ENCODE measurements at regions not wholly inside any gene's neighbourhood (a gene's known extent, or its start where the extent isn't known, plus 50 kb on each side); places are given as distances from the start of the nearest gene placed in this dataset.

DNA sequence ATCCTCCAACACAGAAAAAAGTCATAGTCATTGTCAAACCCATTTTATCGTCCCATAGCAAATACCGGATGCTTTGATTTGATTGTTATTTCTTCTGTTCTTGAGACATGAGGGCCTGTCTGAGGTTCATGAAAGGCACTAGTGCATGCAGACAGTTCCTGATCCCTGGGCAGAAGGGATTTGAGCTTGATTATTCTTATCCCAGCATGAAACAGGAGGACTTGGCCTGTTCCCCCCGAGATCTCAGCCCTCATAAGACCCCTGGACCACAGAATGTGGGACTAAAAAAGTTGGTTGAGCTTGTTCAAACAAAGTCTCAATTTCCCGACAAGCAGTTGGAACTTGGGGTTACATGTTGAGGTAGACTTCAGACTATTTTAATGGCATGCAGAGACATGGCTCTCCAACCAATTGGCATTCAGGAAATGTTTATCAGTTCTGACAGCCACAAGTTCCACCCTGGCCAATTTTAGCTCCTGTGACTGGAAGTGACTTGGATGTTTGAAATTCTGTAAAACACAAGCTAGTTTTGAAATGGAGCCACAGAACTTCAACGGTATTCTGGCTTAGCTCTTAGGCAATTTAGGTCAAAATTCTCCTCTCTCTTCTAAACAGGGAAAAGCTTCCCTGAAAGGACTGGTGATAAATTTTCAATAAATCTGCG lies 366.9 kb upstream of the SLC14A2 start:
- Histone ChIP-seq H3K4me2 (ENCODE audit: low read depth, low read length) (no peak overlapping the region), H3K27ac (ENCODE audit: extremely low read length, insufficient read depth, low read length) (no peak overlapping the region), H2AFZ (ENCODE audit: low read length) (no peak overlapping the region), H3K27me3 (ENCODE audit: control insufficient read depth in 1 of 2, insufficient read depth in 2 of 2, low read length in 2 of 2) (no peaks in the 10 kb centered on the region), H3K4me3 (replicated peaks in 1 of 3; ENCODE audit: insufficient read depth in 1 of 3, low read depth in 2 of 3, low read length in 3 of 3) (no peak overlapping the region), H3K4me1 (ENCODE audit: insufficient read depth, low read length) (no peaks in the 10 kb centered on the region), H3K79me2 (ENCODE audit: insufficient read depth, low read length) (no peaks in the 10 kb centered on the region), H3K9me3 (ENCODE audit: low read length) (no peaks in the 10 kb centered on the region), H4K20me1 (ENCODE audit: insufficient read depth, low read length) (no peaks in the 10 kb centered on the region), H3K36me3 (replicated peaks in 1 of 2; ENCODE audit: control insufficient read depth in 1 of 2, insufficient read depth in 2 of 2, low read length in 2 of 2) (no peaks in the 10 kb centered on the region), H3K9ac (ENCODE audit: insufficient read depth, low read depth, low read length) (no peak overlapping the region)
- no TSS peak for BruUV-seq (replicated peaks)
- no peak for ATAC-seq
- ChIA-PET POLR2A (no interaction called here), CTCF (ENCODE audit: low intra/inter-chr PET ratio, low total read pairs) (no interaction called here)
- WGBS (ENCODE audit: low lambda C conversion rate): 29% methylated on average over 6 of the region's 6 CpGs
- TF ChIP-seq ZNF670 (CRISPR knock-in tag; IDR thresholded peaks at IDR 0.05; ENCODE audit: borderline replicate concordance) (no peak), ZNF839 (CRISPR knock-in tag; IDR thresholded peaks at IDR 0.05; ENCODE audit: borderline replicate concordance) (no peak), SETDB1 (CRISPR knock-in tag; IDR thresholded peaks at IDR 0.05; ENCODE audit: borderline replicate concordance) (no peak), HCFC1 (IDR thresholded peaks at IDR 0.05; ENCODE audit: low read depth, low read length) (no peak), ZNF256 (CRISPR knock-in tag; conservative IDR thresholded peaks at IDR 0.05) (no peak), FOXC1 (CRISPR knock-in tag; IDR thresholded peaks at IDR 0.05; ENCODE audit: borderline replicate concordance) (no peak), SMAD3 (CRISPR knock-in tag; IDR thresholded peaks at IDR 0.05) (no peak), REPIN1 (CRISPR knock-in tag; IDR thresholded peaks at IDR 0.05; ENCODE audit: borderline replicate concordance, low read depth) (no peak), MAFF (IDR thresholded peaks at IDR 0.05; ENCODE audit: low read depth, low read length) (no peak), ESRRA (CRISPR knock-in tag; IDR thresholded peaks at IDR 0.05; ENCODE audit: low read depth) (no peak)
- TF ChIP-seq, protein P1, sequence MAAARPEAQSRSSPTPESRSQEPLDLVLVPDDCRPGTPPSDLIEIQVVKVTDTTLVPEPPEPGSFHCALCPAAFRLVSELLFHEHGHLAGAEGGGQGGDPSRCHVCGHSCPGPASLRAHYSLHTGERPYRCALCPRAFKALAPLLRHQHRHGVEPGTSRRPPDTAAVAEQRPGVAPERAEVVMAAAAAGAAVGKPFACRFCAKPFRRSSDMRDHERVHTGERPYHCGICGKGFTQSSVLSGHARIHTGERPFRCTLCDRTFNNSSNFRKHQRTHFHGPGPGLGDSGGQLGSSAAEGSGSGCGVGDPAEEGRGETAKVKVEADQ (CRISPR knock-in tag; IDR thresholded peaks at IDR 0.05; ENCODE audit: borderline replicate concordance): no peak
- TF ChIP-seq, protein P2, sequence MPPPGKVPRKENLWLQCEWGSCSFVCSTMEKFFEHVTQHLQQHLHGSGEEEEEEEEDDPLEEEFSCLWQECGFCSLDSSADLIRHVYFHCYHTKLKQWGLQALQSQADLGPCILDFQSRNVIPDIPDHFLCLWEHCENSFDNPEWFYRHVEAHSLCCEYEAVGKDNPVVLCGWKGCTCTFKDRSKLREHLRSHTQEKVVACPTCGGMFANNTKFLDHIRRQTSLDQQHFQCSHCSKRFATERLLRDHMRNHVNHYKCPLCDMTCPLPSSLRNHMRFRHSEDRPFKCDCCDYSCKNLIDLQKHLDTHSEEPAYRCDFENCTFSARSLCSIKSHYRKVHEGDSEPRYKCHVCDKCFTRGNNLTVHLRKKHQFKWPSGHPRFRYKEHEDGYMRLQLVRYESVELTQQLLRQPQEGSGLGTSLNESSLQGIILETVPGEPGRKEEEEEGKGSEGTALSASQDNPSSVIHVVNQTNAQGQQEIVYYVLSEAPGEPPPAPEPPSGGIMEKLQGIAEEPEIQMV (CRISPR knock-in tag; IDR thresholded peaks at IDR 0.05; ENCODE audit: low read depth): no peak
- in situ Hi-C loops (cut with HindIII; ENCODE audit: extremely low pct_ligation_motif_present, low pct_unique_long_range_greater_than_20kb) (no loop called here), intact Hi-C loops (cut with micrococcal nuclease; ENCODE audit: unreplicated experiment) (no loop called here)
- no peak for FAIRE-seq
- no peak for DNase-seq (ENCODE audit: low spot score)
